Renal pelvis (tissue), 1 donor: ENCODE measurements at regions not wholly inside any gene's neighbourhood (a gene's known extent, or its start where the extent isn't known, plus 50 kb on each side); places are given as distances from the start of the nearest gene placed in this dataset.
"Not testable (repeated sequence)": the region's sequence is repeated elsewhere in the genome, so short reads cannot be mapped to it uniquely, and the experiment has no call there.

ENCODE experiments used
- DNase-seq: peaks from one replicate; pipeline ENCODE4 v3.0.0-alpha.2; 2013

DNA sequence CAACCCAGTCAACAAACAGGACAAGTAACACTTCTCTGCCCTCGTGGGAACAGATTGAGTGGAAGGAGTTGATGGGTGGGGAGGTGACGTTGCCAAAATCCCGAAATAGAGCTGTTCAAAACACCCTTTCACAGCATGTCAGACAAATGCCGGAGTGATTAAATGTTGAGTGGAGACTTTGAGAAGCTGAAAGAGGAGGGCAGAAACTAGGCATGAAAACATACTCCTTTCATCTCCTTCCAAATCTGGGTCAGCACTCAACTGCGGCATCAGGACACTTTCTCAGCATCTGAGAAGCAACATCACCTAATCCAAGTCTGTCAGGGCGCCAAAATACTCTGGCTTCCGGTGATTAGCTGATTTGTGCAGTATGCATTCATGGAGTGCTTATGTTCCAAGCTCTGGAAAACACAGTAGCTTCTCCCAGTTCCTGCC, 51.5 kb upstream of the MRI1 start:
- no peak for DNase-seq

DNA sequence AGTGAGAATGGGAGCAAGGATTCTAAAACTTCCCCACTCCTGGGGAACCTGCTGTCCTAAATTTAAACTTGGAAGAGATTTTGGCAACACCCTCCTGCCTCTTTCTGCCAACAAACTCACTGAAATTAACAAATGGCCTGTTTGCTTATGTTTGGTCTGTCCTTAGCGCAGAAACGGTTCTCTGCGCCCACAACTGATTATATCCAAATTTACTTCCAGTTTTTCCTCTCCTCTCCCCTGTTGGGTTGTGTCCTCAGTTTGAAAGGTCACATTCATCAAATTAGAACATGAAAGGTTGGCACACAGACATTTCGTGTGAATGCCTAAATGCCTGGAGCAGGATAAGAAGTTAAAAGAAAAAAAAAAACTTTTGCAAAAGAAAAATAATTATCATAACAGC, 56.4 kb upstream of the MRI1 start:
- DNase-seq, result no peak

DNA sequence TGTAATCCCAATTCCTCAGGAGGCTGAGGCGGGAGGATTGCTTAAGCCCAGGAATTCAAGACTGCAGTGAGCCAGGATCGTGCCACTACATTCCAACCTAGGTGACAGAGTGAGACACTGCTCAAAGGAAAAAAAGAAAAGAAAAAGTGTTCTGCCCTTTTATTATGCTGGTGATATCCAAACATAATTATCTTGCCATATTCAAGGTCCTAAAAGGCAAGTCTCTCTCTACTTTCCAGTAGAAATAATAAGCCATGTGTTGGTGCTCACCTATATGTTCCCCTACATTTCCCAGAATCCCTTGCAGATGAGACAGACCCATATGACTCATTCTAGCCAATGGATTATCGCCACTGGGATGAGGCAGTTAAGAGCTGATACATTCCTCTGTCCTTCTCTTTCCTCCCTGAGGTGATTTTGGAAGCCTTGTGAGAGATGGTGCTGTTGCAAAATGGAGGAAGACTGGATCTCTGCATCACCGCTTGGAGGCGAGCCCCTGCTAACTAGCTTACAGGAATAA, 58.3 kb upstream of the MRI1 start:
- no peak for DNase-seq

DNA sequence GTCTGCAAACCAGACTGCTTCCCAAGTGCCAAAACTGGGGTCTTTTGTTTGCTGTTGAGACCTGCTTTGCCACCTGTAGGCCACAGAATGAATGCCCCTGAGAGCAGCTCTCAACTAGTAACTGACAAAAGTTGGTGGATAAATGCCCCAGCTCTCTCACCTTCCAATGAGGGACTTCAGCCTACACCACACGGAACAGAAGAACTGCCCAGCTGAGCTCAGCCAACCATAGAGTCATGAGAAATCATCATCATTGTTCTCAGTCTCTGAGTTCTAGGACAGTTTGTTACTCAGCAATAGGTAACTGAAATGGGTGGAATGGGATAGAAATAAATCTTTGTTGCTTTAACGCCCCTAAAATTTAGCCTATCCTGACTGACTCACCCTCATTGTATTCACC, 59.1 kb upstream of the MRI1 start:
- no peak for DNase-seq

DNA sequence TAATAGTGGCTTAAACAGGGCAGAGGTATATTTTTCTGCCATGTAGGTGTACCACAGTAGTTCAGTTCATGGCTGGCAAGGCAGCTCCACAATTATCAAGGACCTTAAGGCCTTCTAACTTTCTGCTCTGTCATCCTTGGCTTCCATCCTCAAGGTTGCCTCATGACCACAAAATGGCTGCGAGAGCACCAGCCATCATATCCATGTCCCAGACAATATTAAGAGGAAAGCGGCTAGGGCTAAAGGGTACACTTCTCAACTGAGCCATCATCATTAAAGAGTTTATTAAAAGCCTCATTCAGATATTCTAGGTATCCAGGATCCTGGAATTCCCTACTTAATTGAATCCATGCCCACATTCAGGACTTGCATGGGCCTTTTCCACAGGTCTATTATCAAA, 62.7 kb upstream of the MRI1 start:
- DNase-seq, result no peak

DNA sequence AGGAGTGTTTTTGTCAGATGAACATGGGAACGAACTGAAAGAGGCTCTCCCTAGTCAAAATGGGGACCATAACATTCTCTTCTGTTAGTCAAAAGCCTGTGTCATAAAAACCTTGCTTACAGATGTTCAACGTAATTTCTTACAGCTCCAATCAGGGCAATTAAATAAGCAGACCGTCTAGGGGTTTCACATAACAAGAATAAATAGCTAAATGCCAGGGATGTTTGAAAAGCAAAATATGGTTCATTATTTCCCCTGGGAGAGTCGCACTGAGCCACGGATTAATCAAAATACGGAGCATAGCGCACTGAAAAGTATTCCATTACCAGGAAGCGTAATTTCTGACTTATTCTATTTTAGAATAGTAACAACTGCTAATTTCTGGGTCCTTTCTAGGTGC, 63.7 kb upstream of the MRI1 start:
- DNase-seq, result no peak

DNA sequence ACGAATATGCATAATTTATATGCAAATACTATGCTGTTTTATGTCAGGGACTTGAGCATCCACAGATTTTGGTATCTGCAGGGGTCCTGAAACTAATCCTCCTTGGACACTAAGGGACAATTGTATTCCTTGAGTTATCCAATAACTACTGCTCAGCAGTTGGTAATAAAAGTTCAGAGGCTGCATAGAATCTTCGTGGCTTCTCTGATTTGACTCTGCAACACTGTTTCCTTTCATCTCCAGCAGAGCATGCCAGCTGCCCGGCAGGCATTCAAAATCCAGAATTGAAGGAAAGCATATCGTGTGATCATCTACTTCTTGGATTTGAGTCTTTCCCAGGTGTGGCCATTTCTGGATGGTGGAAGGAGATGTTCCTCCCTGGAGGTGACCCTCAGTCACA, 64.5 kb upstream of the MRI1 start:
- DNase-seq, result no peak

DNA sequence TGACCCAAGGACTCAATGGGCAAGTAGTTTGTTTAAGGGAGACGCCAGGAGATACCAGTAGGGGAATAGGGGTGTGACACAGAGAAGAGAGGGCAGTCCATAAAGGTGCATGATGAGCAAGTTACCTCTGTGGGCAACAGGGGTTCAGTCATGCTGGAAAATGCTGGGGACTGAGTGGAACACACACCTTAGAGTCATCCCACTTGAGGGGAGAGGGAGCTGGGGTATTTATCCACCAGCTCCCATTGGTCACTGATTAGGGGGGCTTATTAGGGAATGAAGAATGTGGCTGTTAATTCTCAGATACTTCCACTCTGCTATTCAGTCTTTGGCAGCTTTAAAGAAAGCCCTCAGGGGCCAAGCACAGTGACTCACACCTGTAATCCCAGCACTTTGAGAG, 67.5 kb upstream of the MRI1 start:
- DNase-seq, result no peak

DNA sequence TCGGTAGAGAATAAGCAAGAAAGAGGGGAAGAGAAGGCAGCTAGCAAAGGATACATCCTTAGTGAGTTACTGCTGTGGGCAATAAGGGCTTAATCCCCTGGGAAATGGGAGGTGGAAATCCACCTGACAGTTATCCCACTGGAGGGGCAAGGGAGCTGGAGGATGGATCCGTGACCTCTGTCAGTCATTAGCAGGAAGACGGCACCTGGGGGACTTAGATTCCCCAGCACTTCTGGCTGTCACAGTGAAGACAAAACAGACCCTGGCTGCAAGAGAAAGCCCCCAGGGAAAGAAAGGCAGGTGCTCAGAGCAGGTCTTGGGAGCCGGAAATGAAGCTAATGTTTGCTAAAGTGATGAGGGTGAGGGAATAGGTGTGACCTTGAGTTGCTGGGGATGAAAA, 70.4 kb upstream of the MRI1 start:
- DNase-seq, result no peak

DNA sequence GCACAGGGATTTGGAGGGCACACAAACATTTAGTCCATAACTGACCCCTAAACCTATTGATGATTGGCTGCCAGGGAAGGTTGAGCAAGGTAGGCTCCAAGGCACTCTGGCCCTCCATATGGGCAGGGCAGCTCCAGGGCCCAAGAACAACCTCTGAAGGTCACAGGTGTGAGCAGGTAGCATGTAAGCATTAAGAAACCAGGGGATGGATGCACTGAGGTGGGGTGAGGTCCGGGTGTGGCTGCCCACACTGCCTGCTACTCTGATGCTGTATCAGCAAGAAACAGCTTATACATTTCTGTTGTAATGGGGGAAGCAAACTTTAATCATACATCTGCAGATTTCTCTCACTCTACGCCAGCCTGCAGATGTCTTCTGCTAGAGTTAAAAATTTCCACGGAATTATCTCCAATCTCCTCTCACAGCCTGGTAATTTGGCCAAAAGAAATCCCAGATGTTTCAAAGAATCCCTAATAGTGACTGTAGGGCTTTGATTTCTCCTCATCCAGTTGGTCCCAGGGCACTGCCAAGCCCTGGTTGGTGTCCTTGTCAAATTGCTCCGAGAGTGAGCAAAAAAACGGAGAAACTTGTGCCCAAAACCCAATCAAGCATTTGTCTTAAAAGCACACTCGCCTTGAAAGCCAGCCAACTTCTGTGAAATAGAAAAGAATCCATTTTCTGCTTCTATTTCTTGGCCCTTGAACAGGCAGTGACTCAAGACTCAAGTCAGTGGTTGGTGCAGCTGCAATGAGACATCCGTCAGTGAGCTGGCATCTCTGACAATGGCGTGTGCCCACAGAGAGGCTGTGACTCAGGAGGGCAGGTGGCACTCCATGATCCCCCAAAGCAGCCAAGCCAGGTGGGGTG, 72.5 kb upstream of the MRI1 start:
- DNase-seq, result no peak

DNA sequence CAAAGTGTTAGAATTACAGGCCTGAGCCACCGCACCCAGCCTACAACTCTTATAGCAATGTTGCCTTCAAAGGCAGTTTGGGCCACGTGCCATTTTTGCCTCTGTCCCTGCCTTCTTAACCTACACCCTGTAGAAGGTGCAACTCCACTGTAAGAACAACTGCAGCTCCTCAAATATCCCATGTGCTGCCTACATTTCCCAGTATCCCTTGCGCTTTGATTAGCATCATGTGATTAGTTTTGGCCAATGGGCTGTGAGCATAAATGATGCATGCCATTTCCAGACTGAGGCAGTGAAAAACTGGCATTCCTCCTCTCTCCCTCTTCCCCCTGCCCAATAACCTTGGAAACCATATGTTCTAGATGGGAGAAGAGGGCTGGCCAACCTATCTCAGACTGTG, 75.2 kb upstream of the MRI1 start:
- no peak for DNase-seq

DNA sequence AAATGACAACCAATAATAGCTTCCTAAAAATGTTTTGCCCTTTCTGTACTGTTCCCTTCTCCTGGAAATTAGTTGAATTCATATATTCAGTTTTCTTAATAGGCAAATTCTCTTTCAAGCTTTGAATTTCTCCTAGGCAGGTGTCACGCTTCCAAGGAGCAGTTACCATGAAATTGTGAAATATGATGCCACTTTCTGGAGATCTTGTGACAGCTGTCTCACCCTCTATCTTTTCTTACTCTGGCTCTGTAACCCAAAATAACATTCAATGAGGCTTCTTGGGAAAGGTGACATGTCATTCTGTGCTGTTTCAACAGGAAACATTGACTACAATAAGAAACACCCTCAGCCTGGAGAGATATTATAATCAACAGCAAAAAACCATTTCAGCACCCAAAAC, 80.3 kb upstream of the MRI1 start:
- no peak for DNase-seq

DNA sequence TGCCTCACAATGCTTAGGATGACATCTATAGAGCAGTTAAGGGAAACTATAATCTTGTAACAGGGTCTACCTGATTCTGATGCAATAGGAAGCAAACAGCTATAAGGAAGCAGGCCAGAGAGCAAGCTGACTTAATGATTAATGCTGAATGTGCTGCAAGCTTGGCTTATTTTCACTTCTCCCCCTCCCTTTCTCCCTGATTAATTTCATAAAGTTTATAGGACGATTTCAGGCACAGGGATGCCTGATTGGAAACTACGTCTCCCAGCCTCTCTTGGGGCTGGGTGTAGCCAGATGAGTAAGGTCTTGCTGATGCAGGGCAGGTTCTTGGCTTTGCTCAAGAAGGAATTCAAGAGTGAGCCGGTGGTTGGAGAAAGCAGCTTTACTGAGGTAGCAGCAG, 82.8 kb upstream of the MRI1 start:
- no peak for DNase-seq

DNA sequence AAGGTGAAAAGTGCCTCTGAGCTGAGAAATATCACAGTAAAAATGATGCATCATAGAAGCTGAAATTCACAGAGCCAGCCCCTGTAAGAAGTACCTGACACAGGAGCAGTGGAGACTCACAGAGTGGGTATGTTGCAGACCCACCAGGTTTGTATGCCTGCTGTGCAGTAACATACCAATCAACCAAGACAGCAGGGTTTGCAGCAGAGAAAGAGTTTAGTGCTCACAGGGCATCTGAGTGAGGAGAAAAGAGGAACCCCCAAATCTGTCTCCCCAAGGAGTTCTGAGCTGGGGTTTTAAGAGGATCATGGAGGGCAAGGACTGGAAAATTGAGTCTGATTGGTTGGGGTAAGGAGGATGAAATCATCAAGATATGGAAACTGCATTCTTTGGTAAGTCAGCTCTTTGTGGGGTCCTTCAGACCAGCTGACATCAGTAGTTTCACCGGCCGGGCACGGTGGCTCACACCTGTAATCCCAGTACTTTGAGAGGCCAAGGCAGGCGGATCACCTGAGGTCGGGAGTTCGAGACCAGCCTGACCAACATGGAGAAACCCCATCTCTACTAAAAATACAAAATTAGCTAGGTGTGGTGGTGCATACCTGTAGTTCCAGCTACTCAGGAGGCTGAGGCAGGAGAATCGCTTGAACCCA, 83.5 kb upstream of the MRI1 start:
- not testable (repeated sequence) for DNase-seq

DNA sequence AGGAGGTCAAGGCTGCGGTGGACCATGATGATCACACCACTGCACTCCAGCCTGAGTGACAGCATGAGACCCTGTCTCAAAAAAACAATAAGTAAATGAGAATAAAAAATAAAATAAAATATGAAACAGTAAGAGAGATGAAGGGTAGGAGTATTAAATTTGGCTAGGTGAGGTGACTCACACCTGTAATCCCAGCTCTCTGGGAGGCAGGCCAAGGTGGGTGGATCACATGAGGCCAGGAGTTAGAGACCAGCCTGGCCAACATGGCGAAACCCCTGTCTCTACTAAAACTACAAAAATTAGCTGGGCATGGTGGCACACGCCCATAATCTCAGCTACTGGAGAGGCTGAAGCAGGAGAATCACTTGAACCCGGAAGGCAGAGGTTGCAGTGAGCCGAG, 87.4 kb upstream of the MRI1 start:
- not testable (repeated sequence) for DNase-seq

DNA sequence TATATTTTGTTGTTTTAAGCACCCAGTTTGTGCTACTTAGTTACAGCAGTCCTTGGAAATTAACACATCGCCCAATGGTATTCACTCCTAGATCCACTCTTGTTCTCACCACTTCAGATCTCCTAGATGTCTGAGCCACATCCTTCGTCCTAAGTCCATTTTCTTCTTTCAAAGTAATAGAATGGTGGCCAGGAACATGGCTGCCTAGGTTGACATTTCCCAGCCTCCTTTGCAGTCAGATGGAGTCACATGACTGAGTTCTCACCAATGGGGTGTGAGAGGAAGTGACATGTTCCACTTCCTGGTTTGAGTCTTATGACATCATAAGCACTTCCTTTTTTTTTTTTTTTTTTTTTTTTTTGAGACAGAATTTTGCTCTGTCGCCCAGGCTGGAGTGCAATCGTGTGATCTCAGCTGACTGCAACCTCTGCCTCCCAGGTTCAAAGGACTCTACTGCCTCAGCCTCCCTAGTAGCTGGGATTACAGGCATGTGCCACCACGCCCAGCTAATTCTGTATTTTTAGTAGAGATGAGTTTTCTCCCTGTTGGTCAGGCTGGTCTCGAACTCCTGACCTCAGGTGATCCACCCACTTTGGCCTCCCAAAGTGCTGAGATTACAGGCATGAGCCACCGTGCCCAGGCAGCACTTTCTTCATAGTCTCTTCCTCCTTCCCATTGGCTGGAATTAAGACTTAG, 91.7 kb upstream of the MRI1 start:
- DNase-seq, result not testable (repeated sequence)

DNA sequence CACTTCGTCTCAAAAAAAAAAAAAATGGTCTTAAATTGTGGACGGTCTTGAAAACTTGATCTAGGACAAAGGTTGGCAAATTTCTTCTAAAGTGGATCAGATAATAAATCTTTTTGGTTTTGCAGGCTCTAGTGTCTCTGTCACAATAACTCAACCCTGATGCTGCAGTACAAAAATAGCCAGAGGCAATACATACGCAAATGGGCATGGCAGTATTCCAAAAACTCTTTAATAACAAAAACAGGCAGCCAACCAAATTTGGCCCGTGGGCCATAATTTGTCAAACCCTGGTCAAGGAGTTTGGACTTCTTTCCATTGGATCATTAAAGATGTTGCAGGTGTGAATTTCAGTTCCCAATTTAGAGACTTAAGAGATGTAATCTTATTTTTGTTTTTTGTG, 93.5 kb upstream of the MRI1 start:
- no peak for DNase-seq

DNA sequence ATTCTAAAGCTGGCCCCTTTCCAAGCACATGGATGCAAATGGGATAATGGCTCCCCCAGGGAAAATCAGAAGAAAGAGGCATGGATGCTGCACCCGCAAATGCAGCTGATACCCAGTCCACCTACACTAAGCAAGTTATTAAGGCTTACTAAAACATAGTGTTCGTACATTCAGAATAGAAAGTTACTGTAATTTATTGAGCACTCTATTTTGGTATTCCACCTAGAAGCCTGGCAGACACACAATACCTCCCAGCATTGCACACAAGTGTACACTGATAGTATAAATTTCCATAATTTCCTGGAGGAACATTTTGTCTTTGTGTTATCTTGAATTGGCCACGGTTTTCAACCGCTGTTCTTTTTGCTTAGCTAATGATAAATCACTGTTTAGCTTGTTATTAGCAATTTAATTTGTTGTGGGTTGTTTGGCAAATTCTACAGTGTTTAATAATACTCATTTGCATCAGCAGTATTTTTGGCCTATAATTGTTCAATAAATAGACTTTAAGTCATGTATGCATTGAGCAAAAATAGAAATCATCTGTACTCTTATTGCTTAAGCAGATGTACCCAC, 94.5 kb upstream of the MRI1 start:
- no peak for DNase-seq

DNA sequence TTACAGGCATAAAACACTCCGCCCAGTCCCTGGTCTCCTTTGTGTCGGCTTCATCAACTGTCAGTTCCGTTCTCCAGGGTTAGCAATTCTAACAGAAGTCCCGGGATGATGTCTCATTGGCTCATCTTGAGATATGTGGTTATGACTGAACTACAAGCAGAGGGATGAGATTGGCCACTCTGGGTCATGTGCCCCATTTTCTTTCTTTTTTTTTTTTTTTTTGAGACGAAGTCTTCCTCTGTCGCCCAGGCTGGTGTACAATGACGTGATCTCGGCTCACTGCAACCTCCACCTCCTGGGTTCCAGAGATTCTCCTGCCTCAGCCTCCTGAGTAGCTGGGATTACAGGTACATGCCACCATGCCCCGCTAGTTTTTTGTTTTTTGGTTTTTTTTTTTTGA, 95.4 kb upstream of the MRI1 start:
- DNase-seq, result no peak

DNA sequence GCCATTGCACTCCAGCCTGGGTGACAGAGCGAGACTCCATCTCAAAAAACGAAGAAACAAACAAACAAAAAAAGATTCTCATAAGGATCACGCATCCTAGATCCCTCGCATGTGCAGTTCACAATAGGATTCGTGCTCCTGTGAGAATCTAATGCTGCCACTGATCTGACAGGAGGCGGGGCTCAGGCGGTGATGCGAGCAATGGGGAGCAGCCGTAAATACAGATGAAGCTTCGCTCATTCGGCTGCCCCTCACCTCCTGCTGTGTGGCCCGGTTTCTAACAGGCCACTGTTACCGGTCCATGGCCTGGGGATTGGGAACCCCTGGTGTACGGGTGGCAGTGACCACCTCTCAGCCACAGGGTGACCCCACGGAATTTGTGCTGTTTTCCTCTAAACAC, 98.2 kb upstream of the MRI1 start:
- DNase-seq, result no peak

DNA sequence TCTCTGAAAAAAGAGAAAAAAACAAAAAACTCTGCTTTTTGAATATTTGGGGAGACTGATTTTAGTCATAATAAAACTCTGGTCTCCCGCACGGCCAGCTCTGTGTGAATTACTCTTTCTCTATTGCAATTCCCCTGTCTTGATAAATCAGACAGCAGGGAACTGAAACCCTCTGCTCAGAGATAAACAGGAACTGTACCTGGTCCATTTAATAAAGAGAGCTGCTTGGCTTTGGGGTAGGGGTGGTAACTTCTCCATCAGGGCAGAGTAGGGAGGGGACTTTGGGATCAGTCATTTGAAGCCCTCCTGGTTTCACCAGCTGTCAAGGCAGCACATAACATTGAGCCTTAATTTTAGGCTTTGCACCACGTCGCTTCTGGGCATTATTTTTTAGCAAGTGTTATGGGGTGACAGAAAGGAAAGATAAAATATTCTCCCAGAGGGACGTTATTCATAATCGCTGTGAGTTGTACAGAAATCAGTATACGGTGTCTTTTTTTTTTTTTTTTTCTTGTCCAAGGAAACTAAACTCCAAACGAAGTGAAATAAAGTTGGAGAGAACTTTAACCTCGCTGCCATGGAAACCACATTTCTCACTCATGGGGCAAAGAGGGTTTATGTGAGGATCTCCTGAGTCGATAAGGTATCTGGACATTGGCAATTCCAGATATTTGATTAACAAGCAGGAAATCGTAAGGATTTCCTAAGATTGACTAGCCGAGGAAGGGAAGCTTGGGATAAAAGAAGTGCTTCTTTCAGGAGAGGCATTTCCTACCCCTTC, 99.0 kb upstream of the MRI1 start:
- no peak for DNase-seq
